Ishikawa (cell line): ENCODE measurements at regions not wholly inside any gene's neighbourhood (a gene's known extent, or its start where the extent isn't known, plus 50 kb on each side); places are given as distances from the start of the nearest gene placed in this dataset.

Experiments
- CEBPB ChIP-seq: IDR thresholded peaks from 2 replicates; pipeline ENCODE4 v1.6.1; 2012
- CREB1 ChIP-seq: IDR thresholded peaks from 2 replicates; pipeline ENCODE4 v1.6.1; 2012; ENCODE audit warnings: low read depth
- EGR1 ChIP-seq: IDR thresholded peaks from 2 replicates; pipeline ENCODE4 v1.6.1; 2012
- EP300 ChIP-seq: IDR thresholded peaks from 2 replicates; pipeline ENCODE4 v1.6.1; 2012; ENCODE audit warnings: borderline replicate concordance
- FOXM1 ChIP-seq: IDR thresholded peaks from 2 replicates; pipeline ENCODE4 v1.6.1; 2012; ENCODE audit warnings: low read depth, borderline replicate concordance
- NFIC ChIP-seq: IDR thresholded peaks from 2 replicates; pipeline ENCODE4 v1.6.1; 2012
- RAD21 ChIP-seq: IDR thresholded peaks from 2 replicates; pipeline ENCODE4 v1.6.1; 2012; ENCODE audit warnings: low read depth
- TAF1 ChIP-seq: IDR thresholded peaks from 2 replicates; pipeline ENCODE4 v1.6.1; 2012; ENCODE audit warnings: low read depth, mild to moderate bottlenecking
- TCF12 ChIP-seq: IDR thresholded peaks from 2 replicates; pipeline ENCODE4 v1.6.1; 2012; ENCODE audit warnings: low read depth
- TEAD4 ChIP-seq: IDR thresholded peaks from 2 replicates; pipeline ENCODE4 v1.6.1; 2012
- YY1 ChIP-seq: IDR thresholded peaks from 2 replicates; pipeline ENCODE4 v1.6.1; 2012; ENCODE audit warnings: low read depth
- ZBTB7A ChIP-seq: IDR thresholded peaks from 2 replicates; pipeline ENCODE4 v1.6.1; 2012; ENCODE audit warnings: low read depth
- TF ChIP-seq, protein P1 (sequence below): IDR thresholded peaks from 2 replicates; pipeline ENCODE4 v1.6.1; 2012
- TF ChIP-seq, protein P2 (sequence below): IDR thresholded peaks from 2 replicates; pipeline ENCODE4 v1.6.1; 2012
- TF ChIP-seq, protein P3 (sequence below): IDR thresholded peaks from 2 replicates; pipeline ENCODE4 v1.6.1; 2012; ENCODE audit warnings: low read depth, mild to moderate bottlenecking

DNA sequence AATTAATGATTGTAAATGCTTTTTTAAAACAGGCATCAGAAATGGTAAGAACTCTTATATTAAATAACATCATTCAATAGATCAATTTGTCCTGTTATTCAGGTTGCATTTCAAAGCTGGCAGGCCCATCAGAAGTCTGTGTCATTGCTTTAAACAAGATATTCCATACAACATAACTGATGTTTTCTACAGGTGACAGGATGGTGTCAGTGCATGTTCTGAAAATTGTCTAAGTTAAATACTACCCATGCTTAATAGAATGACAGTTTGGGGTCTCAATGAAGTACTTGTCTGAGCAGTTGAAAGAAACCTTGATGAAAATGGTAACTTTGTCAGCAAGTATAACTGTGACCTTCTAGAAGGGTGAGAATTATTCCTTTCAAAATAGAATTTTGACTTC, 263.2 kb downstream of the ISL1 start:
- TF ChIP-seq CEBPB (no peak), TEAD4 (no peak), EGR1 (no peak), ZBTB7A (no peak), CREB1 (no peak), RAD21 (no peak), TCF12 (no peak), YY1 (no peak), NFIC (no peak), EP300 (no peak), TAF1 (no peak), FOXM1 (no peak)
- TF ChIP-seq, protein P1, sequence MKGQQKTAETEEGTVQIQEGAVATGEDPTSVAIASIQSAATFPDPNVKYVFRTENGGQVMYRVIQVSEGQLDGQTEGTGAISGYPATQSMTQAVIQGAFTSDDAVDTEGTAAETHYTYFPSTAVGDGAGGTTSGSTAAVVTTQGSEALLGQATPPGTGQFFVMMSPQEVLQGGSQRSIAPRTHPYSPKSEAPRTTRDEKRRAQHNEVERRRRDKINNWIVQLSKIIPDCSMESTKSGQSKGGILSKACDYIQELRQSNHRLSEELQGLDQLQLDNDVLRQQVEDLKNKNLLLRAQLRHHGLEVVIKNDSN = no peak
- TF ChIP-seq, protein P2, sequence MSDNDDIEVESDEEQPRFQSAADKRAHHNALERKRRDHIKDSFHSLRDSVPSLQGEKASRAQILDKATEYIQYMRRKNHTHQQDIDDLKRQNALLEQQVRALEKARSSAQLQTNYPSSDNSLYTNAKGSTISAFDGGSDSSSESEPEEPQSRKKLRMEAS = no peak
- TF ChIP-seq, protein P3, sequence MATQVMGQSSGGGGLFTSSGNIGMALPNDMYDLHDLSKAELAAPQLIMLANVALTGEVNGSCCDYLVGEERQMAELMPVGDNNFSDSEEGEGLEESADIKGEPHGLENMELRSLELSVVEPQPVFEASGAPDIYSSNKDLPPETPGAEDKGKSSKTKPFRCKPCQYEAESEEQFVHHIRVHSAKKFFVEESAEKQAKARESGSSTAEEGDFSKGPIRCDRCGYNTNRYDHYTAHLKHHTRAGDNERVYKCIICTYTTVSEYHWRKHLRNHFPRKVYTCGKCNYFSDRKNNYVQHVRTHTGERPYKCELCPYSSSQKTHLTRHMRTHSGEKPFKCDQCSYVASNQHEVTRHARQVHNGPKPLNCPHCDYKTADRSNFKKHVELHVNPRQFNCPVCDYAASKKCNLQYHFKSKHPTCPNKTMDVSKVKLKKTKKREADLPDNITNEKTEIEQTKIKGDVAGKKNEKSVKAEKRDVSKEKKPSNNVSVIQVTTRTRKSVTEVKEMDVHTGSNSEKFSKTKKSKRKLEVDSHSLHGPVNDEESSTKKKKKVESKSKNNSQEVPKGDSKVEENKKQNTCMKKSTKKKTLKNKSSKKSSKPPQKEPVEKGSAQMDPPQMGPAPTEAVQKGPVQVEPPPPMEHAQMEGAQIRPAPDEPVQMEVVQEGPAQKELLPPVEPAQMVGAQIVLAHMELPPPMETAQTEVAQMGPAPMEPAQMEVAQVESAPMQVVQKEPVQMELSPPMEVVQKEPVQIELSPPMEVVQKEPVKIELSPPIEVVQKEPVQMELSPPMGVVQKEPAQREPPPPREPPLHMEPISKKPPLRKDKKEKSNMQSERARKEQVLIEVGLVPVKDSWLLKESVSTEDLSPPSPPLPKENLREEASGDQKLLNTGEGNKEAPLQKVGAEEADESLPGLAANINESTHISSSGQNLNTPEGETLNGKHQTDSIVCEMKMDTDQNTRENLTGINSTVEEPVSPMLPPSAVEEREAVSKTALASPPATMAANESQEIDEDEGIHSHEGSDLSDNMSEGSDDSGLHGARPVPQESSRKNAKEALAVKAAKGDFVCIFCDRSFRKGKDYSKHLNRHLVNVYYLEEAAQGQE = no peak

DNA sequence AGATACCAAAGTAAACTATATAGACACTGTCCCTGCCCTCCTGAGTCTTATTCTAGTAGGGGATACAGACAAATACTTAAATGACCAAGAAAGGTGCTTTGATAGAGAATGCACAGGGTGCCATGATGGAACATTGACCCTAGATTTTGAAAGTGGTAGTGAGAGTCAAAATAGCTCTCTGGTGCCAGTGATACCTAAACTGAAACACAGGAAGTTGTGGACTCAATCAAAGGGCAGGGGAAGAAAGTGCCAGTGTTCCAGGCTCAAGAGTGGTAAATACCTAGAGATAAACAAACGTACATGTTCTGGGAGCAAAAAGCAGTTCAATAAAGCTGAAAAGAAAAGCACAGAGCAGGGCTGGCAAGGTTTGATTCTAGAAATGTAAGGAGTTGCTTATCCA, 267.6 kb downstream of the ISL1 start:
- TF ChIP-seq CREB1 (no peak), YY1 (no peak), CEBPB (no peak), RAD21 (no peak), TEAD4 (no peak), TCF12 (no peak), TAF1 (no peak), EGR1 (no peak), EP300 (no peak), ZBTB7A (no peak)
- TF ChIP-seq, protein P2 = no peak
- TF ChIP-seq, protein P1 = no peak

DNA sequence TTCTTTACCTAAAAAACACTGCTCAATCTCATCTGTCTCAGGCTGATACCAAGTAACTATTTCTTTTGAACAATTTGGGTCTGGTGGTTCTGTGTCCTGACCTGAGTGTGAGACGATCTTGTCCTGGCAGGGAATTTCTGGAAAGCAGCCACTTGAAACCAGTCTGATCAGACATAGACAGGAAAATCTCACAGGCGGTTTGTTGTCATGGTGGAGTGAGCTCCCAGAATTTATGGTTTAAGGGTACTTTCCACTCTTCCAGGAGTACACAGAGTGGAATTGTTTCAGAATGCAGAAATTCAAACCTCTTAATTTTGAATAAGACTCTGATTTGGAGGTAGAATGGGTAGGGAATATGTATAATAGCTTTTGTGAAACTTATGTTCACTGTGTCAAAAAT, 268.2 kb downstream of the ISL1 start:
- TF ChIP-seq FOXM1 (0 out of 2 replicates have a peak, but pooled peaks have one; percentile 3), TAF1 (no peak), NFIC (peak; percentile 75), EP300 (peak; percentile 53; the same call in 1 of the 2 replicates), TEAD4 (peak; percentile 69), TCF12 (peak; percentile 56; the same call in 1 of the 2 replicates)

DNA sequence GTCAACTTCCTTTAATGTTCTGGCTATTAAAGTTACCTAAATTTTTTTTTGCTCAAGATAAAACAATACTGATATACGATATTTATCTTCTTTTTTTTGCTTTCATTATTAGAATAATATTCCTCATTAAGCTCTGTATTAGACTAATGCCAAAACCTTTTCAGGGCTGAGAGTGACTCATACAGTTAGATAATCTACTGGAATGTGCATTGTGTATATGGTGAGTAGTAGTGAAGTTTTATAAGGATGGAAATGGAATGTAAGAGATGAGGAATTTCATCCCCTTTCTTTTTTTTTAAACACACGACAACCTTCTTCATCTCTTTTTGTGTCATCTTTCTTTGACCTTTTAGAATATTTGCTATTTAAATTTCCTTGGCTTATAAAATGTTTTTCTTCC, 268.6 kb downstream of the ISL1 start:
- TF ChIP-seq ZBTB7A (no peak), TEAD4 (peak; percentile 79), TCF12 (no peak)
- TF ChIP-seq, protein P2 = no peak

DNA sequence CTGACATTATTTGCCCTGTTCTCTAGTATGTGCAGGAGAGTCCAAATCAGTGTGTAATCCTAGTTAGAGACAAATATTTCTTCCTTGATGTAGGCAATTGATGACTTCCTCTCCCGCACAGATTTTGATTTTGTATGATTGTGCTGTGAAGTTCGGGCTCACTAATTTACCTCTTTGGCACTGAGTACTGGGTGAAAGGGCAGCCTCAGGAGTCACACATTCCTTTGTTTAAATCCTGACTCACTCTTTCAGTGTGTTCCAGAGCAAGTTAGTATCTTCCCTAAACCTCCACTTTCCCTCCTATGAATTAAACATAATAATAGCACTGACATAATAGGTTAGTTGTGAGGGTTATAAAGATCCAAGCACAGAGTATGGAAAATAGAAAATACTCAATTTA, 269.7 kb downstream of the ISL1 start:
- TF ChIP-seq CEBPB = no peak
- peak; percentile 36; the same call in 1 of the 2 replicates for TF ChIP-seq TEAD4
- TF ChIP-seq, protein P2 = no peak
- peak; percentile 36; the same call in 1 of the 2 replicates for TF ChIP-seq EP300
- peak; percentile 33; the same call in 1 of the 2 replicates for TF ChIP-seq NFIC

DNA sequence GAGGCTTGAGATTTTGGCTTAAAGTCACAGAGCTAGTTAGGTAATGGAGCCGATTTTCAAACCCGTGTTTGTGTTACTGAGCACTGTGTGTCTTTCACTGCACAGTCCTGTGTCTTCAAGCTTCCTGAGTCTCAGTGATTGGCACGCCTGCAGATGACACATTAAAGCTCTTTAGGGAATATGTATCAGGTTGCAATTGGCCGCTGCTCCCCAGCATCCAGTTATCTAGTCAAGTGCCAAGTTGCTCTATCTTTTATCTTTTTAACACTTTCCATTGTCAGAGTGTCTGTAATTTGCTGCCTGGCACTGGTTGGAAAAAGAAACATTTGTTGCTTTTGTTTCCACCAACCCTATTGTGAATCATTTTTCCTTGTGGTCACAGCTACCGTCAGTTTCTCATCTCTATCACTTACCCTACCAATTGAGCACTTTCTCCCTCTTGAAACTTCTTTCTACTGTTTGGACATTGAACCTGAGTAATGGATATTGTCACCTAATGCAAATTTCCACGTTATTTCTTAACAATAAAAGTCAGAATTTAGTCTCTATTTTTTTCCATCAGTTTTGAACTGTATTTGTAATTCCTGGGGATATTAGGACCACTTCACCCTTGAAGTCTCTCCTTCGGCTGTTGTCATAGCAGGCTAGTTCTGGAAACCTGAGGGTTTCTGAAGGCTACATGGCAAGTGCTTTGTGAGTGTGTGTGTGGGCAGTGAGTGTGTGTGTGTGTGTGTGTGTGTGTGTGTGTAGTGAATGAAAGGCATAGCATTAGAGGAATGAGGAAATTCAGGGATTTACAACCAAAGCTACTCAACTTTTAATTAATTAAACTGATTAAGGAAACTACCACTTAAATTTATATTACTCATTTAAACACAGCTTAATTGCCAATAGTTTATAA, 274.3 kb downstream of the ISL1 start:
- TF ChIP-seq TAF1 (no peak), CEBPB (no peak), NFIC (no peak), TCF12 (no peak), YY1 (no peak), TEAD4 (no peak), ZBTB7A (no peak), EP300 (no peak), CREB1 (no peak), RAD21 (no peak), FOXM1 (no peak), EGR1 (no peak)
- TF ChIP-seq, protein P1 = no peak
- TF ChIP-seq, protein P2 = no peak
- TF ChIP-seq, protein P3 = no peak
